Activated B cell treated with CpG ODN at 0.5 μM for 24 hours (primary cell): ENCODE measurements at regions not wholly inside any gene's neighbourhood (a gene's known extent, or its start where the extent isn't known, plus 50 kb on each side); places are given as distances from the start of the nearest gene placed in this dataset.

ENCODE experiments used
- ATAC-seq: fragments of 200-7000 bp; cut with Tn5 transposase; one replicate; pipeline ENCODE4 v1.10.0; 2021; ENCODE audit warnings: low read depth, mild to moderate bottlenecking, moderate library complexity
- CTCF ChIA-PET: fragments of 350-600 bp; sonication (Branson Sonifier 250); formaldehyde crosslinking; loops from one replicate; lab custom pipeline; 2021; ENCODE audit warnings: antibody characterized with exemption; lab: Charles Lee
- POLR2A ChIA-PET: fragments of 350-600 bp; sonication (Branson Sonifier 250); formaldehyde crosslinking; loops from one replicate; lab custom pipeline; 2021; ENCODE audit warnings: antibody characterized with exemption; lab: Charles Lee
- DNase-seq: peaks from one replicate; pipeline ENCODE4 v3.0.0; 2022
- H3K27ac Mint-ChIP-seq: one replicate; pipeline ENCODE4 v1.8.0; 2020; ENCODE audit warnings: mixed read lengths
- H3K27me3 Mint-ChIP-seq: one replicate; pipeline ENCODE4 v1.8.0; 2021; ENCODE audit warnings: mixed read lengths
- H3K36me3 Mint-ChIP-seq: one replicate; pipeline ENCODE4 v1.8.0; 2021; ENCODE audit warnings: low read depth, mixed read lengths
- H3K4me1 Mint-ChIP-seq: one replicate; pipeline ENCODE4 v1.8.0; 2021; ENCODE audit warnings: mixed read lengths
- H3K4me3 Mint-ChIP-seq: one replicate; pipeline ENCODE4 v1.8.0; 2020; ENCODE audit warnings: mild to moderate bottlenecking, mixed read lengths
- H3K9me3 Mint-ChIP-seq: one replicate; pipeline ENCODE4 v1.8.0; 2020; ENCODE audit warnings: mixed read lengths
- intact Hi-C: fragments of 100-400 bp; cut with micrococcal nuclease; formaldehyde crosslinking; loops from one replicate; pipeline ENCODE4 v1.15.1; 2024
- TF ChIP-seq, protein P1 (sequence below): fragments of 200-600 bp; IDR thresholded peaks from one replicate; pipeline ENCODE4 v1.8.0; 2022; ENCODE audit warnings: antibody characterized with exemption, mild to moderate bottlenecking

- POLR2A ChIA-PET = no interaction called here
- peaks cover 8% of the 10 kb centered on the region for H3K9me3 Mint-ChIP-seq
- CTCF ChIA-PET = no interaction called here
- no peak for ATAC-seq
- no peak overlapping the region for H3K4me3 Mint-ChIP-seq
- TF ChIP-seq, protein P1, sequence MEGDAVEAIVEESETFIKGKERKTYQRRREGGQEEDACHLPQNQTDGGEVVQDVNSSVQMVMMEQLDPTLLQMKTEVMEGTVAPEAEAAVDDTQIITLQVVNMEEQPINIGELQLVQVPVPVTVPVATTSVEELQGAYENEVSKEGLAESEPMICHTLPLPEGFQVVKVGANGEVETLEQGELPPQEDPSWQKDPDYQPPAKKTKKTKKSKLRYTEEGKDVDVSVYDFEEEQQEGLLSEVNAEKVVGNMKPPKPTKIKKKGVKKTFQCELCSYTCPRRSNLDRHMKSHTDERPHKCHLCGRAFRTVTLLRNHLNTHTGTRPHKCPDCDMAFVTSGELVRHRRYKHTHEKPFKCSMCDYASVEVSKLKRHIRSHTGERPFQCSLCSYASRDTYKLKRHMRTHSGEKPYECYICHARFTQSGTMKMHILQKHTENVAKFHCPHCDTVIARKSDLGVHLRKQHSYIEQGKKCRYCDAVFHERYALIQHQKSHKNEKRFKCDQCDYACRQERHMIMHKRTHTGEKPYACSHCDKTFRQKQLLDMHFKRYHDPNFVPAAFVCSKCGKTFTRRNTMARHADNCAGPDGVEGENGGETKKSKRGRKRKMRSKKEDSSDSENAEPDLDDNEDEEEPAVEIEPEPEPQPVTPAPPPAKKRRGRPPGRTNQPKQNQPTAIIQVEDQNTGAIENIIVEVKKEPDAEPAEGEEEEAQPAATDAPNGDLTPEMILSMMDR = no peak
- H3K4me1 Mint-ChIP-seq = no peaks in the 10 kb centered on the region
- H3K27ac Mint-ChIP-seq = no peak overlapping the region
- H3K36me3 Mint-ChIP-seq = no peaks in the 10 kb centered on the region
- H3K27me3 Mint-ChIP-seq = peaks cover 5% of the 10 kb centered on the region
- no peak for DNase-seq
- intact Hi-C loops = no loop called here
These were observed 151.8 kb upstream of the KIT start for GRCh38 chr4:54505996-54506395.

GRCh38 chr4:54509057-54509456, 148.7 kb upstream of the KIT start:
- DNase-seq (no peak), ATAC-seq (no peak)
- TF ChIP-seq, protein P1 = no peak
- ChIA-PET CTCF (no interaction called here), POLR2A (no interaction called here)
- Mint-ChIP-seq H3K36me3 (no peaks in the 10 kb centered on the region), H3K27me3 (peaks cover 5% of the 10 kb centered on the region), H3K4me1 (no peaks in the 10 kb centered on the region), H3K9me3 (peaks cover 8% of the 10 kb centered on the region), H3K27ac (no peak overlapping the region), H3K4me3 (no peak overlapping the region)
- intact Hi-C loops = no loop called here

- peaks cover 5% of the 10 kb centered on the region for H3K27me3 Mint-ChIP-seq
- no peak for DNase-seq
- H3K36me3 Mint-ChIP-seq = no peaks in the 10 kb centered on the region
- H3K4me3 Mint-ChIP-seq = no peak overlapping the region
- CTCF ChIA-PET = no interaction called here
- POLR2A ChIA-PET = no interaction called here
- ATAC-seq = no peak
- TF ChIP-seq, protein P1 = no peak
- no peaks in the 10 kb centered on the region for H3K9me3 Mint-ChIP-seq
- H3K27ac Mint-ChIP-seq = no peak overlapping the region
- H3K4me1 Mint-ChIP-seq = no peaks in the 10 kb centered on the region
- intact Hi-C loops = no loop called here
These were observed 144.6 kb upstream of the KIT start for GRCh38 chr4:54513204-54513603.

DNA sequence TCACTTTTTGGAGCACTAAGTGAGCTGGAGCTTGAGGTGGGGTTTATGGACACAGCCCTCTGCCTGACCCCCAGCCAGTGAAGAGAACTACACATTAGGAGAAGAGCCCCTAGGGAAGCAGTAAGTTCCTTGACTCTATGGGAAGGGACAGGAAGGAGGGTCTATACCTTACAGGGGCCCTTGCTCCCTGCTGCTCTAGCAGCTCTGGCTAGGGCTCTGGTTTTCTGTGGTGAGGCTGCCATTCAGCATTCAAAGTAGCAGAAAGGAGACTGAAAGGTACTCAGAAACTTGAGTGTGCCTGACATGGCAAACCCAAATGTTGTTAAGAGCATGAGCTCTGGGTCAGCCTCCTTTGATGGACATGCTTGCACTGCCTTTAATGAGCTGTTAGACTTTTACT, 144.0 kb upstream of the KIT start:
- DNase-seq (no peak), ATAC-seq (no peak)
- POLR2A ChIA-PET = no interaction called here
- H3K36me3 Mint-ChIP-seq = no peaks in the 10 kb centered on the region
- TF ChIP-seq, protein P1 = no peak
- H3K9me3 Mint-ChIP-seq = no peaks in the 10 kb centered on the region
- H3K4me3 Mint-ChIP-seq = no peak overlapping the region
- H3K27ac Mint-ChIP-seq = no peak overlapping the region
- CTCF ChIA-PET = no interaction called here
- intact Hi-C loops = no loop called here
- no peaks in the 10 kb centered on the region for H3K4me1 Mint-ChIP-seq
- peaks cover 5% of the 10 kb centered on the region for H3K27me3 Mint-ChIP-seq

GRCh38 chr4:54516556-54517215, 141.1 kb upstream of the KIT start:
- H3K27ac Mint-ChIP-seq = no peak overlapping the region
- DNase-seq (no peak), ATAC-seq (no peak)
- intact Hi-C loops = no loop called here
- ChIA-PET POLR2A (no interaction called here), CTCF (no interaction called here)
- no peak overlapping the region for H3K4me3 Mint-ChIP-seq
- no peaks in the 10 kb centered on the region for H3K4me1 Mint-ChIP-seq
- H3K36me3 Mint-ChIP-seq = no peaks in the 10 kb centered on the region
- TF ChIP-seq, protein P1 = no peak
- H3K9me3 Mint-ChIP-seq = no peaks in the 10 kb centered on the region
- no peaks in the 10 kb centered on the region for H3K27me3 Mint-ChIP-seq
